ENCODE measurements at regions not wholly inside any gene's neighbourhood (a gene's known extent, or its start where the extent isn't known, plus 50 kb on each side); places are given as distances from the start of the nearest gene placed in this dataset.

GRCh38 chr9:108002371-108002956 lies 512.9 kb upstream of the KLF4 start (continued):
- TF ChIP-seq RCOR1 (IDR thresholded peaks at IDR 0.05; ENCODE audit: insufficient replicate concordance, low read length) = no peak

DNA sequence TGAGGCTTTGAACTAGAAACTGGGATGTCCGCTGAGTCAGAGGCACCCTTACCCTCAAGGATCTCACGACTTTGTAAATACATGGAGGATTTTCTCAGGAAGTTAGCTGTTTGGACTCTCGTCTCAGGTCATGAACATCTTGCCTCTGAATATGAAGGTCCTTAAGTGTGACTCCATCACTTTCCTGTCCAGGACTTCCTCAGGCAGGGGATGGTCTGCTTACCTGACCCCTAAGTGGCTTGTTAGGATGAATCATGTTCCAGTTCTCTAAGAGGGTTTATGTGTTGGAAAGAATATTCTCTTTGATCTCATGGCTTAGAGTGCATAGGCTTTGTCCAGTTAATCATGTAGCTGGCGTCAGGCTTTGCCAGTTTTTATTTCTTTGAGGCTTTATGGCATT lies 511.7 kb upstream of the KLF4 start:
- in situ Hi-C loops (cut with MboI; ENCODE audit: low sequenced_read_pairs) = no loop called here
- CTCF ChIA-PET = interaction anchor here (1.1 to 1.5 kb wide), 2 partner anchors 8 to 53 kb away, joined by 3 read pairs; no protein-coding TSS in a partner anchor

More for the DNA sequence above, 511.7 kb upstream of the KLF4 start:
- H2BK20ac ChIP-seq (ENCODE audit: low read depth, low read length) = no peak overlapping the region
- no peaks in the 10 kb centered on the region for H3K36me3 ChIP-seq (ENCODE audit: control insufficient read depth, insufficient read depth, low read length)
- H3K56ac ChIP-seq (ENCODE audit: extremely low read depth, insufficient read depth, low read length) = no peak overlapping the region
- no peak overlapping the region for H3K23ac ChIP-seq (ENCODE audit: low read depth, low read length)
- H3K9ac ChIP-seq (ENCODE audit: low read depth, low read length) = no peak overlapping the region
- WGBS, 2 experiments (ENCODE audit: extremely low coverage in 2 of 2, insufficient read length in 1 of 2) = no CpG with 5 or more reads among the region's 4 CpGs
- H3K27ac ChIP-seq (ENCODE audit: insufficient read depth, low read length) = no peak overlapping the region
- H3K4me1 ChIP-seq (ENCODE audit: control insufficient read depth, insufficient read depth, low read length) = peaks cover 5% of the 10 kb centered on the region; the same call in 1 of the 2 replicates
- no peaks in the 10 kb centered on the region for H3K9me1 ChIP-seq (ENCODE audit: insufficient read depth, low read length)
- no peak overlapping the region for H2BK15ac ChIP-seq (ENCODE audit: low read depth, low read length)
- no peaks in the 10 kb centered on the region for H4K20me1 ChIP-seq (ENCODE audit: insufficient read depth, low read length)
- intact Hi-C loops (cut with micrococcal nuclease) = no loop called here
- no peak overlapping the region for H3K4me3 ChIP-seq (ENCODE audit: insufficient read depth, low read depth, low read length)
- H4K91ac ChIP-seq (ENCODE audit: insufficient read depth, low read depth, low read length) = no peak overlapping the region
- H3K14ac ChIP-seq (replicated peaks; ENCODE audit: low read depth, low read length) = no peak overlapping the region
- no TSS peak for BruUV-seq (replicated peaks)
- POLR2A ChIA-PET (ENCODE audit: unreplicated experiment) = no interaction called here
- H2AK5ac ChIP-seq (ENCODE audit: low read depth, low read length) = no peak overlapping the region
- no peaks in the 10 kb centered on the region for H3K79me1 ChIP-seq (ENCODE audit: low read depth in 1 of 2, low read length in 2 of 2)
- dilution Hi-C loops (cut with HindIII; ENCODE audit: low sequenced_read_pairs, unreplicated experiment) = no loop called here
- TF ChIP-seq MXI1 (IDR thresholded peaks at IDR 0.05; ENCODE audit: borderline replicate concordance, low read depth, low read length) (no peak), CHD1 (IDR thresholded peaks at IDR 0.05; ENCODE audit: low read depth, low read length) (no peak), FOS (IDR thresholded peaks at IDR 0.05; ENCODE audit: low read depth, low read length) (no peak), SMC3 (IDR thresholded peaks at IDR 0.05; ENCODE audit: low read depth, low read length) (no peak)
- H4K8ac ChIP-seq (ENCODE audit: low read depth in 2 of 2, low read length in 2 of 2) = no peak overlapping the region
- no peak overlapping the region; the same call in 1 of the 2 replicates for H4K5ac ChIP-seq (ENCODE audit: low read depth, low read length)
- H2BK5ac ChIP-seq (ENCODE audit: low read depth, low read length, poor library complexity, severe bottlenecking) = no peak overlapping the region
- no peaks in the 10 kb centered on the region for H3K9me3 ChIP-seq (ENCODE audit: control insufficient read depth, insufficient read depth, low read length)
- ATAC-seq (ENCODE audit: low read depth) (no peak), DNase-seq (no peak)
- no peak overlapping the region; the same call in 1 of the 2 replicates for H3K18ac ChIP-seq (ENCODE audit: low read depth, low read length)
- no peak overlapping the region for H2AFZ ChIP-seq (replicated peaks; ENCODE audit: low read length, poor library complexity)
- H3K4ac ChIP-seq (ENCODE audit: low read depth, low read length) = no peak overlapping the region
- H3K27me3 ChIP-seq (ENCODE audit: control insufficient read depth, insufficient read depth, low read length) = peaks cover 3% of the 10 kb centered on the region; the same call in 1 of the 2 replicates
- H2BK120ac ChIP-seq (ENCODE audit: low read depth, low read length) = no peak overlapping the region
- H3K4me2 ChIP-seq (ENCODE audit: low read depth, low read length) = no peak overlapping the region
- no peak overlapping the region for H2AK9ac ChIP-seq (replicated peaks; ENCODE audit: low read depth, low read length, poor library complexity)
